Peyer's patch (tissue), 4 donors: ENCODE measurements at regions not wholly inside any gene's neighbourhood (a gene's known extent, or its start where the extent isn't known, plus 50 kb on each side); places are given as distances from the start of the nearest gene placed in this dataset.

Experiments used
- POLR2A ChIP-seq, 2 donors: fragments of 450-650 bp; IDR thresholded peaks; one replicate each; pipeline ENCODE4 v1.5.1; 2017; ENCODE audit warnings: antibody characterized with exemption in 2 of 2, mild to moderate bottlenecking in 2 of 2, moderate library complexity in 2 of 2
- TF ChIP-seq, protein P1 (sequence below), 6 experiments: fragments of 450-650 bp in 4 of 6; fragments of 200-600 bp in 2 of 6; sonication (generic) in 1 of 6; IDR thresholded peaks; one replicate each; pipeline ENCODE4 v1.5.1; 2017 to 2019; ENCODE audit warnings: antibody characterized with exemption in 6 of 6, mild to moderate bottlenecking in 3 of 6, moderate library complexity in 1 of 6

DNA sequence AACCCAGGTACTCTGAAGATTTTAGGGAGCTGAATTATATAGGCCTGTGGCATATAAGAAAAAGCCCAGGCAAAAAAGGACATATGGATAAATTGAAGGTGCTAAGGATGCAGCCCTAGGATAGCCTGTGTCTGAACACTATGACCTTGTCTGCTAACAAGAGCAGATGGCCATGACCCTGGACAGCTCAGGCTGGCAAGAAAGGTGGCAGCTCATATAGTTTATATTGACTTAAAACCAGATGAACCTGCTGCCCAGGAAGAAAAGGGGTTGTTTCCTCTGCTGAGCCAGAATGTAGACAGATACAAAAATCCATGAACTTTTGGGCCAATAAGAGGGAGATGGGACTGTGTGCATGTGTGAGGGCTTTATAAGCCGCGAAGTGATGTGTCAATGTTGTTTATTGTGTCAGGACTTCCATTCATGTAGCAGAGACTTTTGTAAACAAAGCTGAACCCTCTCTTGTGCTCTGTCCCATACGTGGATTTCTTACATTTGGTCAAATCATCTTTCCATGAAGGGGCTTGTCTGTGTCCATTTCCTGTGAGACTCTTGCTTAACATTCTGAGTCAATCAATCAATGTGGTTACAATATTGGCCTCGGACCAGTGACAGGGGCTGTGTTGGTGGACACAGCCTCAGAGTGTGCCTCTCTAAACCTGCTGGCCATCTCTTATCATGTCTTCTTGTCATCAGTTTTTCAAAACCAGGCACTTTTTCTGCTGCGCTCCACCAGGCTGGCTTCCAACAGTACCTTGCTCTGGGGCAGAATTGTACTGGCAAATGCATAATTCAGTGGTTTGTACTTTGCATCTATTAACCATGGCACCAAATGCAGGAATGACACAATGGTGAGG is 321.2 kb downstream of the WDR72 start:
- TF ChIP-seq, protein P1, sequence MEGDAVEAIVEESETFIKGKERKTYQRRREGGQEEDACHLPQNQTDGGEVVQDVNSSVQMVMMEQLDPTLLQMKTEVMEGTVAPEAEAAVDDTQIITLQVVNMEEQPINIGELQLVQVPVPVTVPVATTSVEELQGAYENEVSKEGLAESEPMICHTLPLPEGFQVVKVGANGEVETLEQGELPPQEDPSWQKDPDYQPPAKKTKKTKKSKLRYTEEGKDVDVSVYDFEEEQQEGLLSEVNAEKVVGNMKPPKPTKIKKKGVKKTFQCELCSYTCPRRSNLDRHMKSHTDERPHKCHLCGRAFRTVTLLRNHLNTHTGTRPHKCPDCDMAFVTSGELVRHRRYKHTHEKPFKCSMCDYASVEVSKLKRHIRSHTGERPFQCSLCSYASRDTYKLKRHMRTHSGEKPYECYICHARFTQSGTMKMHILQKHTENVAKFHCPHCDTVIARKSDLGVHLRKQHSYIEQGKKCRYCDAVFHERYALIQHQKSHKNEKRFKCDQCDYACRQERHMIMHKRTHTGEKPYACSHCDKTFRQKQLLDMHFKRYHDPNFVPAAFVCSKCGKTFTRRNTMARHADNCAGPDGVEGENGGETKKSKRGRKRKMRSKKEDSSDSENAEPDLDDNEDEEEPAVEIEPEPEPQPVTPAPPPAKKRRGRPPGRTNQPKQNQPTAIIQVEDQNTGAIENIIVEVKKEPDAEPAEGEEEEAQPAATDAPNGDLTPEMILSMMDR (IDR thresholded peaks at IDR 0.05) = no peak
- no peak for TF ChIP-seq POLR2A (IDR thresholded peaks at IDR 0.05)
